Fibroblast of mammary gland (primary cell): ENCODE measurements at regions not wholly inside any gene's neighbourhood (a gene's known extent, or its start where the extent isn't known, plus 50 kb on each side); places are given as distances from the start of the nearest gene placed in this dataset.
"Not testable (repeated sequence)": the region's sequence is repeated elsewhere in the genome, so short reads cannot be mapped to it uniquely, and the experiment has no call there.

ENCODE experiments used
- DNase-seq: peaks from one replicate; pipeline ENCODE4 v3.0.0-alpha.2; 2010; ENCODE audit warnings: low read depth
- H3K4me3 ChIP-seq: 2 replicates; pipeline ENCODE4 v1.5.1; 2011; ENCODE audit warnings: low read depth, mild to moderate bottlenecking, low read length, moderate library complexity; ENCODE audit not compliant: control insufficient read depth
- CTCF ChIP-seq: conservative IDR thresholded peaks from 2 replicates; pipeline ENCODE4 v1.5.1; 2011; ENCODE audit warnings: low read depth, low read length, inconsistent platforms; ENCODE audit not compliant: control insufficient read depth, insufficient read depth

GRCh38 chr18:30160124-30160523, 882.4 kb downstream of the DSC3 start:
- no peak for DNase-seq
- H3K4me3 ChIP-seq: no peak overlapping the region
- TF ChIP-seq CTCF: no peak

GRCh38 chr18:30150586-30151250, 891.8 kb downstream of the DSC3 start:
- no peak overlapping the region for H3K4me3 ChIP-seq
- no peak for DNase-seq
- TF ChIP-seq CTCF: no peak

GRCh38 chr18:30149585-30149984, 893.0 kb downstream of the DSC3 start:
- no peak overlapping the region for H3K4me3 ChIP-seq
- DNase-seq: no peak
- TF ChIP-seq CTCF: no peak

- no peak for DNase-seq
- no peak overlapping the region for H3K4me3 ChIP-seq
- TF ChIP-seq CTCF: no peak
Observed at GRCh38 chr18:30142870-30143269, 899.7 kb downstream of the DSC3 start.

GRCh38 chr18:30142248-30142647, 900.3 kb downstream of the DSC3 start:
- DNase-seq: no peak

GRCh38 chr18:30141506-30141905, 901.0 kb downstream of the DSC3 start:
- DNase-seq, H3K4me3 ChIP-seq: not testable (repeated sequence)

More at GRCh38 chr18:30142248-30142647, 900.3 kb downstream of the DSC3 start:
- H3K4me3 ChIP-seq: no peak overlapping the region
- TF ChIP-seq CTCF: no peak

- TF ChIP-seq CTCF: no peak
- no peak overlapping the region for H3K4me3 ChIP-seq
- no peak for DNase-seq
Observed at GRCh38 chr18:30139631-30140287, 902.8 kb downstream of the DSC3 start.
